A673 (cell line): ENCODE measurements at regions not wholly inside any gene's neighbourhood (a gene's known extent, or its start where the extent isn't known, plus 50 kb on each side); places are given as distances from the start of the nearest gene placed in this dataset.

Source experiments
- BruUV-seq: library from RNA; stranded (reverse); fragments of 400-500 nt; replicated peaks from 2 replicates; lab custom pipeline; 2021; lab: Mats Ljungman, UMichigan
- CTCF ChIA-PET: fragments of 300-600 bp; sonication (Branson Sonifier 250); formaldehyde crosslinking; loops from one replicate; lab custom pipeline; 2022; ENCODE audit warnings: antibody characterized with exemption; lab: Charles Lee
- POLR2A ChIA-PET: fragments of 300-600 bp; sonication (Branson Sonifier 250); formaldehyde crosslinking; loops from one replicate; lab custom pipeline; 2022; ENCODE audit warnings: antibody characterized with exemption; ENCODE audit not compliant: low non-redundant PET; lab: Charles Lee
- DNase-seq: peaks from one replicate; pipeline ENCODE4 v3.0.0-alpha.2; 2015; ENCODE audit warnings: low spot score
- H3K27ac ChIP-seq: fragments of 200-600 bp; sonication (generic); 2 replicates; pipeline ENCODE4 v1.5.1; 2016; ENCODE audit warnings: mixed run types, low read depth, mild to moderate bottlenecking, mixed read lengths, antibody characterized with exemption, low read length; ENCODE audit not compliant: poor library complexity, severe bottlenecking
- H3K27me3 ChIP-seq: fragments of 200-600 bp; sonication (generic); replicated peaks from 2 replicates; pipeline ENCODE4 v1.6.1; 2017; ENCODE audit warnings: mixed run types, low read depth, mild to moderate bottlenecking, mixed read lengths, antibody characterized with exemption, low read length; ENCODE audit not compliant: insufficient read depth, poor library complexity
- H3K36me3 ChIP-seq: fragments of 200-600 bp; sonication (generic); 2 replicates; pipeline ENCODE4 v1.6.1; 2016; ENCODE audit warnings: mixed run types, mild to moderate bottlenecking, mixed read lengths, antibody characterized with exemption, low read length; ENCODE audit not compliant: insufficient read depth, poor library complexity, severe bottlenecking
- H3K4me1 ChIP-seq: fragments of 200-600 bp; sonication (generic); 2 replicates; pipeline ENCODE4 v1.6.1; 2017; ENCODE audit warnings: mixed run types, mild to moderate bottlenecking, mixed read lengths, antibody characterized with exemption, low read length; ENCODE audit not compliant: insufficient read depth, poor library complexity, severe bottlenecking
- H3K4me3 ChIP-seq: fragments of 200-600 bp; sonication (generic); 2 replicates; pipeline ENCODE4 v1.5.1; 2016; ENCODE audit warnings: low read depth, mixed run types, mild to moderate bottlenecking, mixed read lengths, low read length; ENCODE audit not compliant: poor library complexity, severe bottlenecking
- H3K9me3 ChIP-seq: fragments of 200-600 bp; sonication (generic); 2 replicates; pipeline ENCODE4 v1.6.1; 2016; ENCODE audit warnings: mixed run types, low read depth, mild to moderate bottlenecking, mixed read lengths, antibody characterized with exemption, low read length; ENCODE audit not compliant: poor library complexity, severe bottlenecking
- EZH2 ChIP-seq: fragments of 200-600 bp; sonication (generic); IDR thresholded peaks from 2 replicates; pipeline ENCODE4 v1.6.1; 2017; ENCODE audit warnings: borderline replicate concordance, low read depth, mild to moderate bottlenecking, mixed read lengths, antibody characterized with exemption, low read length; ENCODE audit not compliant: poor library complexity, severe bottlenecking
- intact Hi-C: fragments of 100-400 bp; cut with micrococcal nuclease; formaldehyde crosslinking; loops from one replicate; pipeline ENCODE4 v1.10.0; 2022; ENCODE audit not compliant: unreplicated experiment
- TF ChIP-seq, protein P1 (sequence below): fragments of 300-800, 200-600 bp; sonication (generic); conservative IDR thresholded peaks from 2 replicates; pipeline ENCODE4 v1.5.1; 2017; ENCODE audit warnings: low read depth, mild to moderate bottlenecking, antibody characterized with exemption, low read length, moderate library complexity, mixed read lengths

DNA sequence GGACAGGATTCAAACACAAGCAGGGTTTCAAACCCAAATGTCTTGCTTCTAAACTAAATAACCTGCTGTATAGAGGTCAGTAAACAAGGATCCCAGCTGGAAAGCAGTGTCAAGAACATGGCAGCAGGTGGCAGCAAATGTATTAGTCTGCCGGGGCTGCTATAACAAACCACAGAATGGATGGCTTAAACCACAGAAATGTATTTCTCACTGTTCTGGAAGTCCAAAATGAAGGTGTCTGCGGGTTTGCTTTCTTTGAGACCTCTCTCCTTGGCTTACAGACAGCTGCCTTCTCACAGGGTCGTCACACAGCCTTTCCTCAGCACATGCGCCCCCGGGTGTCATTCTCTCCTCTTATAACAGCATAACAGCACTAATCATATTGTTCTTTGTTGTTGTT, 65.1 kb upstream of the LRRC55 start:
- no peaks in the 10 kb centered on the region for H3K9me3 ChIP-seq
- no peak overlapping the region for H3K4me3 ChIP-seq
- POLR2A ChIA-PET = interaction anchor here (0.6 kb wide), 1 partner anchor 133 kb away, joined by 6 read pairs; no protein-coding TSS in a partner anchor
- TF ChIP-seq EZH2 = no peak
- TF ChIP-seq, protein P1, sequence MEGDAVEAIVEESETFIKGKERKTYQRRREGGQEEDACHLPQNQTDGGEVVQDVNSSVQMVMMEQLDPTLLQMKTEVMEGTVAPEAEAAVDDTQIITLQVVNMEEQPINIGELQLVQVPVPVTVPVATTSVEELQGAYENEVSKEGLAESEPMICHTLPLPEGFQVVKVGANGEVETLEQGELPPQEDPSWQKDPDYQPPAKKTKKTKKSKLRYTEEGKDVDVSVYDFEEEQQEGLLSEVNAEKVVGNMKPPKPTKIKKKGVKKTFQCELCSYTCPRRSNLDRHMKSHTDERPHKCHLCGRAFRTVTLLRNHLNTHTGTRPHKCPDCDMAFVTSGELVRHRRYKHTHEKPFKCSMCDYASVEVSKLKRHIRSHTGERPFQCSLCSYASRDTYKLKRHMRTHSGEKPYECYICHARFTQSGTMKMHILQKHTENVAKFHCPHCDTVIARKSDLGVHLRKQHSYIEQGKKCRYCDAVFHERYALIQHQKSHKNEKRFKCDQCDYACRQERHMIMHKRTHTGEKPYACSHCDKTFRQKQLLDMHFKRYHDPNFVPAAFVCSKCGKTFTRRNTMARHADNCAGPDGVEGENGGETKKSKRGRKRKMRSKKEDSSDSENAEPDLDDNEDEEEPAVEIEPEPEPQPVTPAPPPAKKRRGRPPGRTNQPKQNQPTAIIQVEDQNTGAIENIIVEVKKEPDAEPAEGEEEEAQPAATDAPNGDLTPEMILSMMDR = peak; percentile 80
- CTCF ChIA-PET = interaction anchor here (1.0 to 6.3 kb wide), 2 partner anchors 132 to 232 kb away, joined by 3 to 90 read pairs; no protein-coding TSS in a partner anchor
- H3K27ac ChIP-seq = no peak overlapping the region
- intact Hi-C loops = loop anchor here (1.0 to 2.0 kb wide), 2 partner anchors 133 to 276 kb away; no protein-coding TSS in a partner anchor
- BruUV-seq = no TSS peak
- H3K27me3 ChIP-seq = no peaks in the 10 kb centered on the region
- H3K36me3 ChIP-seq = no peaks in the 10 kb centered on the region
- peak; percentile 62 for DNase-seq
- H3K4me1 ChIP-seq = no peaks in the 10 kb centered on the region

GRCh38 chr11:57120192-57120965, 61.4 kb upstream of the LRRC55 start:
- ChIA-PET CTCF (interaction anchor here (6.3 kb wide), 1 partner anchor 128 kb away, joined by 90 read pairs; no protein-coding TSS in a partner anchor), POLR2A (no interaction called here)
- Histone ChIP-seq H3K9me3 (no peaks in the 10 kb centered on the region), H3K36me3 (no peaks in the 10 kb centered on the region), H3K4me3 (no peak overlapping the region), H3K4me1 (no peaks in the 10 kb centered on the region), H3K27me3 (no peaks in the 10 kb centered on the region), H3K27ac (no peak overlapping the region)
- intact Hi-C loops = no loop called here
- no TSS peak for BruUV-seq
- TF ChIP-seq EZH2 = no peak
- TF ChIP-seq, protein P1 = no peak
- DNase-seq = no peak

DNA sequence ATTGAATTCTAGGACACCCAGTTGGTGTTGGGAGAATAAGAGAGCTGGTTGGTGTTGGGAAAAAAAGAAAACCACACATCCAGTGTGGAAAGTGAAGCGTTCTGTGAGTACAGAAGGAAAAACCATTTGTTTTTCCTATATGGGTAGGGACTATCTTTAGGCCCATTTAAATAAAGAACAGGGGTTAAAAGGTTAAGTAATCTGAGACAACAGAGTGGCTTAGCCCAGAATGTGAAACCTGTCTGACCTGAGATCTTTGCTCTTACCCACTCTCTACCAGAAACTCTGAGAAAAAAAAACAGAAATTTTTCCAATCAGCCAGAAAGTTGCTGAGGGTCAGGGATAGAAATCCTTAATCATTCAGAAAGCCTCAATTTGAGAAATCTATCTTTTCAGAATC, 59.8 kb upstream of the LRRC55 start:
- no peak for TF ChIP-seq EZH2
- TF ChIP-seq, protein P1 = no peak
- Histone ChIP-seq H3K4me1 (no peaks in the 10 kb centered on the region), H3K36me3 (no peaks in the 10 kb centered on the region), H3K9me3 (no peaks in the 10 kb centered on the region), H3K4me3 (no peak overlapping the region), H3K27ac (no peak overlapping the region), H3K27me3 (peaks cover 3% of the 10 kb centered on the region)
- intact Hi-C loops = no loop called here
- DNase-seq = no peak
- BruUV-seq = no TSS peak
- ChIA-PET POLR2A (no interaction called here), CTCF (no interaction called here)
